ENCODE measurements at regions not wholly inside any gene's neighbourhood (a gene's known extent, or its start where the extent isn't known, plus 50 kb on each side); places are given as distances from the start of the nearest gene placed in this dataset.
A peak's percentile ranks its signal among the peaks of the same experiment; 100 is the strongest.
"Not testable (repeated sequence)": the region's sequence is repeated elsewhere in the genome, so short reads cannot be mapped to it uniquely, and the experiment has no call there.

- not testable (repeated sequence) for DNase-seq
These were observed 258.7 kb downstream of the ABCC12 start for GRCh38 chr16:47897105-47897504.

GRCh38 chr16:47895146-47895545 is 260.6 kb downstream of the ABCC12 start:
- no peak for DNase-seq

- no peak for DNase-seq
These were observed 262.8 kb downstream of the ABCC12 start for GRCh38 chr16:47892999-47893398.

- no peak for DNase-seq
These were observed 267.1 kb downstream of the ABCC12 start for GRCh38 chr16:47888734-47889133.

- no peak for DNase-seq
These were observed 267.7 kb downstream of the ABCC12 start for GRCh38 chr16:47888142-47888541.

- peak in 2 of 3 experiments; percentile 7 to 22 for DNase-seq
These were observed 268.3 kb downstream of the ABCC12 start for GRCh38 chr16:47887496-47887895.

DNA sequence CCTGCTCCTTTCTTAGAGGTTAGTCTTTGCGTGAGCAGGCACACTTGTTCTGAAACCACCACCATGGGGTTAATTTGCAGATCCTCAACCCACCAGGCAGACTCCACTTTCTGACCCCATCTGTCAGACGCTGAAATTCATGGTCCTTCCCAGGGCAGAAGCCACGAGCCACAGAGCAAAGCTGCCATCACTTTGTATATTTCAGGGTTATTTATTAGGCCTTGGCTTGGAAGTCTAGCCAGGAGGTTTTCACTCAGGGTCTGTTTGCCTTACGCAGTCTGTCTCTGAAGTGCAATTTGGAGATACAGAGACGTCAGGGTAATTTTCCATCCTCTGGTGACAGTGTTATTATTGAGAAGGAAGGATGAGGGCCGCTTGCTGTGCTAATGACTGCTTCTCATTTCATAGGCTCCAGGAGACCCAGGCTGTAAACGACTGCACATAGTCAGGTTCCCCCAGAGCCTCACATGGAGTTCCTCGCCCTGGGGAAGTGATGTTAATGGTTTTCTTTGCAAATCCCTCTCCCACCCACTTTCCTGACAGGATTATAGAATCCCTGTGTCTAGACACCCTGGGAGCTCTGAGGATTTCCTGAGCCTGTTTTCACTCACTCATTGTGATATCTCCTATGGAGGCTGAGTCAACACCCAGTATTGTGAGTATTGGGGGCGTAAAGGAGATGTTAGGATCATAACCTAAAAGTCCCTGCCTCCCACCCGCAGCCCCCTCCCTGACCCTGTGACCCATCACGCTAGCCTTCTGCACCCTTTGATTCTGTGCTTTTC is 269.0 kb downstream of the ABCC12 start:
- DNase-seq, result peak; percentile 2 to 87 (median 49)

- no peak for DNase-seq
These were observed 269.7 kb downstream of the ABCC12 start for GRCh38 chr16:47886139-47886538.

DNA sequence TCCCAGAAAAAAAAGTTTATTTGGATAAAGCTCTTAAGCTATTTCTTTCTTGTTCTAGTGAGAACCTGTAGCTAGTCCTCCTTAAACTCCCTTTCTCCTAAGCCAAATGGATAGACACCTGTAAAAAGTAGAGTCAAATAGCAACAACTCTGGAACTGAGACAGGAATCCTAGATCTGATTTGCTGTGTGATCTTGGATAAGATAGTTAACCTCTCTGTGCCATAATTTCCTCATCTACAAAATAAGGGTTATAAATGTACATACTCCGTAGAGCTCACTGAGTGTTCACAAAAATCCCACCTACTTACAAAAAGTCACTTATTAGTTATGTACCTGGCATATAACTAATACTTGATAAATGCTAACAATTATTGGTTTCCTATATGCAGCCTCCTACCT is 270.3 kb downstream of the ABCC12 start:
- no peak for DNase-seq

DNA sequence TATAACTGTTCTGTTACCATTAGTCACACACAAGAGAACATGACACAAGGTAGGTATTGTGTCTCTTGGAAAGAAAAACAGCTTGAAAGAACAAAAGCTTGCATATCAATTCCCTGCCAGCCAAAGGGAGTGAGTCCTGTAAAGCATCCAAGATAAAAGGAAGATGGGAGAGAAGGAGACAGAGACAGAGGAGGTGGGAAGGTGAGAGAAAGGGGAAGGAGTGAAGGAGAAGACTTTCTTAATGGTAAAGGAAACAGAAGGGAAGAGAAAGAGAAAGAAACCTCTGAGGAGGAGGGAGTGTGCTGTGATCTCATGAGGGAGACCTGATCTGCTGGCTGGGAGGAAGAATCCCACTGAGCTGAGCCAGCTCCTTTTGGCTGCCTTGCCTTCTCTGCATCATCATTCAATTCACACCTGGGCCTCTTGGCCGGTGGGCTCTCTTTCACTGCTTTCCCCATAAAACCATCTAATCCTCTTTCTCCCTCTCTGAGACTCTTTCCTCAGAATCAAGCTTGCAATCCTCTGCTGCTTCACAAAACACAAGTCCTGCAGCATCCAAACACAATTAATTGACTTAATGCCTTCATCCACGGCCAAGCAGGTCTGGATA is 271.6 kb downstream of the ABCC12 start:
- DNase-seq, result no peak

- DNase-seq, result no peak
These were observed 274.2 kb downstream of the ABCC12 start for GRCh38 chr16:47881574-47881973.

DNA sequence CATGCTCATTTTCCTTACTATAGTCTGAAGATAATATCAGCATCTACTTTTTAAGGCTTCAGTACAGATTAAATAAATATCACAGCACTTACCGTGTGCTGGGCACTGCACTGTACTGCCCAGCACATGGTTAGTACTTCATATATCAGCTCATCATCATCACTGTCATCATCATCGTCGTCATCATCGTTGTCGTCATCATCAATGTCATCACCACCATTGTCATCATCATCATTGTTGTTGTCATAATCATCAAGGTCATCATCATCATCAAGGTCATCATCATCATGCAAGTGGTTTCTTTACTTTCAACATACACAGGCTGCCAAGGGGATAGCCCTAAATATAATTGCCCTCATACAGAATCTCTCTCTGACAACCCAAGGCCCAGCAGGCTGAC is 275.1 kb downstream of the ABCC12 start:
- DNase-seq, result no peak

GRCh38 chr16:47877166-47877565 is 278.6 kb downstream of the ABCC12 start:
- no peak for DNase-seq

DNA sequence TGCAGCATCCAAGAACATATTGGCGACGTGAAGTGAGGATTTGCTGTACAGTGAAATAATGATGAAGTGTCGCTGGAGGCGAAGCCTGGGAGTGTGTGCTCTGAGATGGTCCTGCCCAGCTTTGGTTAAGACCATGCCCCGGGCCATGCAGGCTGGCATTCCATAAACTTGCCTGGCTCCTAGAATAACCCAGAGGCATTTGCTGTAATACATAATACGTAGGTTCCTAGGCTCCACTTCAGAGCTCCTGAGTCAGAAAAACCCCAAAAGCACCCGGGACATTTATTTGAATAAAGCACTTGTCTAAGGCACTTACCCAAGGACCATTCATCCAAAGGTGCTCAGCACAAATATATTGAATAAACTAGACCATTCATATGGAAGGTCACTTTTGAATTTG is 279.3 kb downstream of the ABCC12 start:
- no peak for DNase-seq

DNA sequence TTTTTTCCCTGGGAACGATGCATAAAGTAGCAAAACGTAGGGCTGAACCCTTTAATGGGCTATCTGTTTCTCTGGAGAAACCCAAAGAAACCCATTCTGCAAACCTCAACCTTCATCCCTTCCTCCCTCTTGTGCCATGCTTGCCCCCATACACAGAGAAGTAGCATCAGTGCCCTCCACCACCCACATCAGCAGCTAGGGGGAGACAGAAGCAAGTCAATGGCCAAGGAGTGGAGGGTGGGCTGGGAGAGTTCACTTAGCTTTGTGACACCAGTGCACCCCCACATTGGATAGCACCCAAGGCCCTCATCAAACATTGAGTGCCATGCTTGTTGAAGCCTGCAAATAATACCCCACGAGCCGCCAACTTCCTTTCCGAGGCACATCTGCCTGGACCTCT is 282.4 kb downstream of the ABCC12 start:
- DNase-seq, result no peak

DNA sequence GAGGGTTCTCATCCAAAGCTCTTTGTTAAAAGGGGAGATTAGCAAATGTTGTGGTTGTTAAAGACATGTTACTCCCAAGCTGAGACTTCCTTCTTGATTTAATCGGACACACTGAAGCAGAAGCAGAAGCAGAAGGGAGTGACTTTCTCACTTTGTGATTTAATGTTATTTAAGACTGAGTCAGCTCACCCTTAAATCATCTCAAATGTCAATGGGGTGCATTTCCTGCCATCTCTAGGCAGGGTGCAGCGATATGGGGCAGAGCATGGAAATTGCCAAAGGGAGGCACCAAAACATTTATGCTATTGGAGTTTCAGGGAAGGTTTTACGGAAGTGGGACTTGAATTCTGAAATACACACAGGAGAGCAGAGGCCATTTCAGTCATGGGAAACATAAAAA is 283.6 kb downstream of the ABCC12 start:
- DNase-seq, result no peak

GRCh38 chr16:47866423-47866822 is 289.4 kb downstream of the ABCC12 start:
- DNase-seq, result no peak

GRCh38 chr16:47865337-47865855 is 290.4 kb downstream of the ABCC12 start:
- no peak for DNase-seq

DNA sequence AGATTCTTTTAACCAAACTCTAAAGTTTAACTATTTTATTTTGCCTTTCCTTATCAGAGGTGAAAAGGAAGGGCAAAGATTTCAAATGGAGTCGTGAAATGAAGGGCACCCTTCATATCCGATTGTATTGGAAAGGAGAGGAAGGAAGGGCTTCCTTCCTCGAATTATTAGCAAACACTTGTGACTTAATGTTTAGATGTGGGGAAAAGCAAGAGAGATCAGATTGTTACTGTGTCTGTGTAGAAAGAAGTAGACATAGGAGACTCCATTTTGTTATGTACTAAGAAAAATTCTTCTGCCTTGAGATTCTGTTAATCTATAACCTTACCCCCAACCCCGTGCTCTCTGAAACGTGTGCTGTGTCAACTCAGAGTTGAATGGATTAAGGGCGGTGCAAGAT is 291.5 kb downstream of the ABCC12 start:
- DNase-seq, result not testable (repeated sequence)

DNA sequence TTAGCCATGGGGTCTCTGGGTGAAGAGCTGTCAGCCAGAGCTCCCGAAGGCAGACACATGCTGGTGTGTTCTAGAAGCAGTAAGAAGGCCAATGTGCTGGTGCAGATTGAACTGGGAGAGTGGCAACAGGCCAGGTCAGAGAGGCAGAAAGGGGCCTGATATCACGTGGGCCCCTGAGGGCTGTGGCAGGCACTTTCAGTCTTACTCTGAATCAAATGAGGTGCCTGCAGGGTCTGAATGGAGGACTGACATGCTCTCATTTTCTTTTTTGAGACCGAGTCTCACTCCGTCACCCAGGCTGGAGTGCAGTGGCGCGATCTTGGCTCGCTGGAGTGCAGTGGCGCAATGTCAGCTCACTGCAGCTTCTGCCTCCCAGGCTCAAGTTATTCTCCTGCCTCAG is 293.8 kb downstream of the ABCC12 start:
- DNase-seq, result no peak

DNA sequence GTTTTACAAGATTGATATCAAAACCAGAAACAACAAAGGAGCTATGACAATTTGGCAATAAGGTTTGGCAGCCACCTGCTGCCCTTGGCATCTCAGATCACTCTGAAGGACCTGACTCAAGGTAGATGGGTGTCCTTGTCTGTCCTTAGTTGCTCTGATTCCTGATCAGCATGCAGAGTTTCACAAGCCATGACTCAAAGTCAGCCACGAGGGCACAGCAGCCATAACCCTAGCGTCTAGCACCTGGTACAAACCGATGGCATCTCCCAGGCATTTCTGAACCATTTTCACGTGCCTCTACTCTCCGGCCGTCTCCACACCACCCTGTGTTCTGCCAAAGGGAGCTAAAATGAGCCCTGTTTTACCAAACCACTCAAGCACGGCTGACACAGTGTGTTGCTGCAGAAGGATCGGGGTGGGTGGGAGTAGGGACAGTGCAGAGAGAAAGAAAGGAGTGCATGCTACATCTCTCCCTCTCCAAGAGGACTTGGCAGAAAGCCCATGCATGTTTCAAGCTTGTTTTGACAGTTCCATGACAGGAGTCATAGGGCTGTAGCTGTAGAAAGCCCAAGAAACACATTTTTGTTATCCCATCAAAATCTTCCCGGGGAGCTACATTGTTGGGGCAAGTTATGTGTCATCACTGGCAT is 297.3 kb downstream of the ABCC12 start:
- DNase-seq, result peak in 2 of 3 experiments; percentile 24 to 51

- no peak for DNase-seq
These were observed 300.4 kb downstream of the ABCC12 start for GRCh38 chr16:47855431-47855830.

DNA sequence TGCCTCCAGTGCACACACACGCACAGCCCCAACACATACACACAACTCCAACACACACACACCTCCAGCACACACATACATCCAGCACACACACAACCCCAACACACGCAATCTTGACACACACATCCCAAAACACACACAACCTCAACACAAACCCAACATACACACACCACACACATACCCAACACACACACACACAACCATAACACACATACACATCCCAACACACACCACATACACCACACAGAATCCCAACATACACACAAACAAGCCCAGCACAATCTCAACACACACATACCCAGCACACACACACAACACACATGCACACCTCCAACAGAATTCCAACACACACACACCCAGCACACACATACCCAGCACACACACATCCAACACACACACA is 301.1 kb downstream of the ABCC12 start:
- DNase-seq, result no peak

- no peak for DNase-seq
These were observed 302.8 kb downstream of the ABCC12 start for GRCh38 chr16:47852991-47853390.
